GM19240 (cell line): ENCODE measurements at regions not wholly inside any gene's neighbourhood (a gene's known extent, or its start where the extent isn't known, plus 50 kb on each side); places are given as distances from the start of the nearest gene placed in this dataset.

Experiments
- DNase-seq: peaks from one replicate; pipeline ENCODE4 v3.0.0; 2011; ENCODE audit warnings: low spot score; ENCODE audit not compliant: insufficient read length

- DNase-seq = no peak
Measured at GRCh38 chr11:116168459-116168787, 604.4 kb downstream of the BUD13 start.

GRCh38 chr11:116167706-116168458, 604.9 kb downstream of the BUD13 start:
- no peak for DNase-seq

GRCh38 chr11:116166573-116167465, 606.0 kb downstream of the BUD13 start:
- DNase-seq = no peak

GRCh38 chr11:116164843-116165242, 607.9 kb downstream of the BUD13 start:
- no peak for DNase-seq

- DNase-seq = no peak
Measured at GRCh38 chr11:116162886-116163230, 609.9 kb downstream of the BUD13 start.

GRCh38 chr11:116162086-116162885, 610.5 kb downstream of the BUD13 start:
- DNase-seq = no peak

- no peak for DNase-seq
Measured at GRCh38 chr11:116148645-116149044, 624.1 kb downstream of the BUD13 start.

GRCh38 chr11:116148056-116148455, 624.7 kb downstream of the BUD13 start:
- no peak for DNase-seq

- DNase-seq = no peak
Measured at GRCh38 chr11:116145187-116145865, 627.5 kb downstream of the BUD13 start.

GRCh38 chr11:116144387-116144958, 628.3 kb downstream of the BUD13 start:
- DNase-seq = no peak

GRCh38 chr11:116138280-116138679, 634.1 kb upstream of the CADM1 start:
- no peak for DNase-seq

- DNase-seq = no peak
Measured at GRCh38 chr11:116137753-116138152, 633.5 kb upstream of the CADM1 start.

- no peak for DNase-seq
Measured at GRCh38 chr11:116136987-116137674, 632.9 kb upstream of the CADM1 start.

- DNase-seq = no peak
Measured at GRCh38 chr11:116135891-116136290, 631.7 kb upstream of the CADM1 start.

GRCh38 chr11:116134450-116134849, 630.2 kb upstream of the CADM1 start:
- no peak for DNase-seq

- DNase-seq = no peak
Measured at GRCh38 chr11:116132273-116132978, 628.2 kb upstream of the CADM1 start.

- no peak for DNase-seq
Measured at GRCh38 chr11:116130122-116130521, 625.9 kb upstream of the CADM1 start.

- DNase-seq = no peak
Measured at GRCh38 chr11:116129456-116129855, 625.2 kb upstream of the CADM1 start.

- DNase-seq = no peak
Measured at GRCh38 chr11:116126562-116126961, 622.3 kb upstream of the CADM1 start.
